Panc1 (cell line): ENCODE measurements at regions not wholly inside any gene's neighbourhood (a gene's known extent, or its start where the extent isn't known, plus 50 kb on each side); places are given as distances from the start of the nearest gene placed in this dataset.

Experiments used
- CTCF ChIP-seq: fragments of 450-650 bp; IDR thresholded peaks from 2 replicates; pipeline ENCODE4 v1.5.1; 2017; ENCODE audit warnings: mild to moderate bottlenecking
- REST ChIP-seq, 2 experiments: IDR thresholded peaks; 2 replicates each; pipeline ENCODE4 v1.6.1; 2011 to 2012; ENCODE audit warnings: low read depth in 2 of 2, control low read depth in 1 of 2, low read length in 1 of 2, mild to moderate bottlenecking in 1 of 2, moderate library complexity in 1 of 2; ENCODE audit not compliant: insufficient read depth in 1 of 2

GRCh38 chr4:173761236-173761635 is 231.2 kb upstream of the HAND2 start:
- TF ChIP-seq REST (IDR thresholded peaks at IDR 0.05; ENCODE audit: insufficient read depth in 1 of 2, low read depth in 2 of 2, low read length in 1 of 2), result no peak
- TF ChIP-seq CTCF, result no peak
